Mesenchymal stem cell (in vitro differentiated cells and primary cell): ENCODE measurements at regions not wholly inside any gene's neighbourhood (a gene's known extent, or its start where the extent isn't known, plus 50 kb on each side); places are given as distances from the start of the nearest gene placed in this dataset.

ENCODE experiments used
- DNase-seq: peaks from one replicate; pipeline ENCODE4 v3.0.0-alpha.2; 2013
- H2AFZ ChIP-seq: one replicate; pipeline ENCODE4 v1.6.1; 2013; ENCODE audit warnings: low read depth, mild to moderate bottlenecking, control low read depth, inconsistent platforms, low read length, moderate library complexity
- H2AK5ac ChIP-seq: 2 replicates; pipeline ENCODE4 v1.6.1; 2013; ENCODE audit warnings: low read length, moderate library complexity, mild to moderate bottlenecking, inconsistent platforms; ENCODE audit not compliant: severe bottlenecking
- H2BK120ac ChIP-seq: one replicate; pipeline ENCODE4 v1.6.1; 2013; ENCODE audit warnings: low read depth, mild to moderate bottlenecking, inconsistent platforms, low read length, moderate library complexity
- H2BK12ac ChIP-seq, 2 experiments: one replicate each; pipeline ENCODE4 v1.6.1; 2013; ENCODE audit warnings: inconsistent platforms in 2 of 2, low read length in 2 of 2, mild to moderate bottlenecking in 2 of 2, moderate library complexity in 2 of 2, control low read depth in 1 of 2
- H2BK15ac ChIP-seq: one replicate; pipeline ENCODE4 v1.6.1; 2013; ENCODE audit warnings: mild to moderate bottlenecking, low read depth, inconsistent platforms; ENCODE audit not compliant: poor library complexity, severe bottlenecking
- H2BK5ac ChIP-seq: 2 replicates; pipeline ENCODE4 v1.6.1; 2013; ENCODE audit warnings: low read depth, mild to moderate bottlenecking, low read length, control low read depth, inconsistent platforms; ENCODE audit not compliant: poor library complexity, severe bottlenecking
- H3K14ac ChIP-seq, 2 experiments: one replicate each; pipeline ENCODE4 v1.6.1; 2013; ENCODE audit warnings: inconsistent platforms in 2 of 2, low read length in 2 of 2, control low read depth in 1 of 2, mild to moderate bottlenecking in 1 of 2, moderate library complexity in 1 of 2
- H3K18ac ChIP-seq, 2 experiments: one replicate each; pipeline ENCODE4 v1.6.1; 2013; ENCODE audit warnings: inconsistent platforms in 2 of 2, low read length in 2 of 2, control low read depth in 1 of 2, low read depth in 1 of 2, mild to moderate bottlenecking in 1 of 2
- H3K23ac ChIP-seq, 2 experiments: one replicate each; pipeline ENCODE4 v1.6.1; 2013; ENCODE audit warnings: inconsistent platforms in 2 of 2, low read length in 2 of 2, mild to moderate bottlenecking in 2 of 2, moderate library complexity in 2 of 2, control low read depth in 1 of 2
- H3K27ac ChIP-seq: 2 replicates; pipeline ENCODE4 v1.5.1; 2013; ENCODE audit warnings: mild to moderate bottlenecking, moderate library complexity, low read length, control low read depth, inconsistent platforms; ENCODE audit not compliant: poor library complexity, severe bottlenecking
- H3K27me3 ChIP-seq, 2 experiments: 2 replicates each; pipeline versions ENCODE4 v1.6.1 to v1.7.0; 2013; ENCODE audit warnings: low read length in 2 of 2, mild to moderate bottlenecking in 2 of 2, moderate library complexity in 2 of 2, control low read depth in 1 of 2, inconsistent platforms in 1 of 2; ENCODE audit not compliant: control insufficient read depth in 1 of 2, insufficient read depth in 1 of 2
- H3K36me3 ChIP-seq, 2 experiments: 2 replicates each; pipeline versions ENCODE4 v1.6.1 to v1.7.0; 2013; ENCODE audit warnings: low read length in 2 of 2, control low read depth in 1 of 2, inconsistent platforms in 1 of 2, low read depth in 1 of 2, mild to moderate bottlenecking in 1 of 2; ENCODE audit not compliant: insufficient read depth in 2 of 2, control insufficient read depth in 1 of 2
- H3K4ac ChIP-seq, 2 experiments: one replicate each; pipeline ENCODE4 v1.6.1; 2013; ENCODE audit warnings: inconsistent platforms in 2 of 2, low read length in 2 of 2, mild to moderate bottlenecking in 2 of 2, moderate library complexity in 2 of 2, control low read depth in 1 of 2, low read depth in 1 of 2
- H3K4me1 ChIP-seq: 2 replicates; pipeline ENCODE4 v1.6.1; 2013; ENCODE audit warnings: low read depth, low read length, control low read depth; ENCODE audit not compliant: control insufficient read depth, insufficient read depth
- H3K4me2 ChIP-seq: 2 replicates; pipeline ENCODE4 v1.6.1; 2013; ENCODE audit warnings: low read length, mild to moderate bottlenecking, inconsistent platforms; ENCODE audit not compliant: poor library complexity, severe bottlenecking
- H3K4me3 ChIP-seq, 2 experiments: 2 replicates each; pipeline versions ENCODE4 v1.5.1 to v1.7.0; 2013; ENCODE audit warnings: low read length in 2 of 2, mild to moderate bottlenecking in 2 of 2, control low read depth in 1 of 2, low read depth in 1 of 2; ENCODE audit not compliant: insufficient read depth in 1 of 2
- H3K79me1 ChIP-seq: replicated peaks from 2 replicates; pipeline ENCODE4 v1.6.1; 2013; ENCODE audit warnings: mild to moderate bottlenecking, control low read depth, low read length, inconsistent platforms; ENCODE audit not compliant: poor library complexity, severe bottlenecking
- H3K9ac ChIP-seq: 2 replicates; pipeline ENCODE4 v1.7.0; 2013; ENCODE audit warnings: mild to moderate bottlenecking, low read length, moderate library complexity
- H3K9me3 ChIP-seq: 2 replicates; pipeline ENCODE4 v1.7.0; 2013; ENCODE audit warnings: mild to moderate bottlenecking, low read length; ENCODE audit not compliant: control insufficient read depth
- H4K8ac ChIP-seq: one replicate; pipeline ENCODE4 v1.6.1; 2013; ENCODE audit warnings: inconsistent platforms, mild to moderate bottlenecking, low read length, moderate library complexity
- H4K91ac ChIP-seq: one replicate; pipeline ENCODE4 v1.6.1; 2013; ENCODE audit warnings: mild to moderate bottlenecking, low read length, inconsistent platforms
- WGBS: methylation state at CpG from one replicate; pipeline ENCODE4 v1.1.7; 2013; ENCODE audit warnings: mixed read lengths; 5-methylcytosine and 5-hydroxymethylcytosine counted together

- peak overlapping the region; percentile 39 for H3K9ac ChIP-seq
- H2AFZ ChIP-seq = no peak overlapping the region
- H3K18ac ChIP-seq = no peak overlapping the region
- H3K23ac ChIP-seq = no peak overlapping the region
- H3K79me1 ChIP-seq = no peaks in the 10 kb centered on the region
- no peak overlapping the region for H3K4me2 ChIP-seq
- H2BK5ac ChIP-seq = no peak overlapping the region
- no peaks in the 10 kb centered on the region for H3K9me3 ChIP-seq
- H3K14ac ChIP-seq = no peak overlapping the region
- no peak overlapping the region for H2AK5ac ChIP-seq
- no peak overlapping the region for H2BK120ac ChIP-seq
- no peak overlapping the region for H3K27ac ChIP-seq
- no peak for DNase-seq
- peak overlapping the region in 1 of 2 experiments; percentile 46 for H3K4ac ChIP-seq
- H3K4me3 ChIP-seq = no peak overlapping the region
- H3K36me3 ChIP-seq = no peaks in the 10 kb centered on the region
- 71% methylated on average over 10 of the region's 11 CpGs for WGBS
- no peak overlapping the region for H2BK15ac ChIP-seq
- peak overlapping the region; percentile 24 for H4K8ac ChIP-seq
- no peak overlapping the region for H2BK12ac ChIP-seq
- H3K27me3 ChIP-seq = no peaks in the 10 kb centered on the region
- H3K4me1 ChIP-seq = peaks cover 5% of the 10 kb centered on the region
- no peak overlapping the region for H4K91ac ChIP-seq
Observed at GRCh38 chr10:78899996-78900714, 168.6 kb upstream of the ZMIZ1 start.

- H4K91ac ChIP-seq = no peak overlapping the region
- H2BK120ac ChIP-seq = no peak overlapping the region
- no peak overlapping the region for H2AFZ ChIP-seq
- no peak overlapping the region for H2BK12ac ChIP-seq
- no peak overlapping the region for H2AK5ac ChIP-seq
- H3K4ac ChIP-seq = no peak overlapping the region
- H3K27ac ChIP-seq = no peak overlapping the region
- no peak overlapping the region for H3K18ac ChIP-seq
- no peaks in the 10 kb centered on the region for H3K9me3 ChIP-seq
- WGBS = 83% methylated on average over 5 of the region's 5 CpGs
- no peaks in the 10 kb centered on the region for H3K79me1 ChIP-seq
- no peak overlapping the region for H2BK5ac ChIP-seq
- H4K8ac ChIP-seq = no peak overlapping the region
- no peak overlapping the region for H2BK15ac ChIP-seq
- no peak overlapping the region for H3K14ac ChIP-seq
- no peaks in the 10 kb centered on the region for H3K36me3 ChIP-seq
- H3K9ac ChIP-seq = no peak overlapping the region
- peaks cover 10% of the 10 kb centered on the region for H3K4me1 ChIP-seq
- no peak overlapping the region for H3K4me2 ChIP-seq
- DNase-seq = no peak
- peaks cover 0 to 1% of the 10 kb centered on the region in 2 experiments for H3K27me3 ChIP-seq
- no peak overlapping the region for H3K4me3 ChIP-seq
- no peak overlapping the region for H3K23ac ChIP-seq
Observed at GRCh38 chr10:78900715-78901430, 167.9 kb upstream of the ZMIZ1 start.

GRCh38 chr10:78901694-78902093, 167.1 kb upstream of the ZMIZ1 start:
- Histone ChIP-seq H4K91ac (no peak overlapping the region), H2BK120ac (no peak overlapping the region), H4K8ac (no peak overlapping the region), H3K79me1 (no peaks in the 10 kb centered on the region), H3K27me3 (peaks cover 0 to 6% of the 10 kb centered on the region in 2 experiments), H2BK12ac (no peak overlapping the region), H3K9me3 (no peaks in the 10 kb centered on the region), H3K9ac (no peak overlapping the region), H3K27ac (no peak overlapping the region), H2BK5ac (no peak overlapping the region), H3K4ac (no peak overlapping the region), H3K4me1 (peaks cover 13% of the 10 kb centered on the region), H2AK5ac (no peak overlapping the region), H2AFZ (no peak overlapping the region), H2BK15ac (no peak overlapping the region), H3K18ac (no peak overlapping the region), H3K36me3 (no peaks in the 10 kb centered on the region), H3K4me3 (no peak overlapping the region), H3K14ac (no peak overlapping the region), H3K23ac (no peak overlapping the region), H3K4me2 (no peak overlapping the region)
- 91% methylated on average over 1 of the region's 1 CpG for WGBS
- DNase-seq = no peak

- Histone ChIP-seq H2AFZ (no peak overlapping the region), H3K14ac (no peak overlapping the region), H2BK15ac (no peak overlapping the region), H3K4ac (no peak overlapping the region), H3K27me3 (peaks cover 0 to 8% of the 10 kb centered on the region in 2 experiments), H3K4me1 (peaks cover 18% of the 10 kb centered on the region), H3K9ac (no peak overlapping the region), H2BK12ac (no peak overlapping the region), H3K36me3 (no peaks in the 10 kb centered on the region), H2AK5ac (no peak overlapping the region), H2BK120ac (no peak overlapping the region), H3K18ac (no peak overlapping the region), H3K23ac (no peak overlapping the region), H2BK5ac (no peak overlapping the region), H3K27ac (no peak overlapping the region), H3K4me3 (no peak overlapping the region), H3K4me2 (no peak overlapping the region), H3K9me3 (no peaks in the 10 kb centered on the region), H4K91ac (no peak overlapping the region), H4K8ac (no peak overlapping the region), H3K79me1 (no peaks in the 10 kb centered on the region)
- 94% methylated on average over 3 of the region's 3 CpGs for WGBS
- no peak for DNase-seq
Observed at GRCh38 chr10:78902815-78903214, 166.0 kb upstream of the ZMIZ1 start.
